OCI-LY1 (cell line): ENCODE measurements at regions not wholly inside any gene's neighbourhood (a gene's known extent, or its start where the extent isn't known, plus 50 kb on each side); places are given as distances from the start of the nearest gene placed in this dataset.

Source experiments
- H2AFZ ChIP-seq: fragments of 200-600 bp; sonication (generic), shearing (Covaris generic); 2 replicates; pipeline ENCODE4 v1.6.0; 2014; ENCODE audit warnings: antibody characterized with exemption, mild to moderate bottlenecking, low read length
- H3F3A ChIP-seq: fragments of 200-600 bp; sonication (generic), shearing (Covaris generic); 2 replicates; pipeline ENCODE4 v1.6.0; 2014; ENCODE audit warnings: mild to moderate bottlenecking, antibody characterized with exemption, low read length, moderate library complexity; ENCODE audit not compliant: insufficient read depth
- H3K27ac ChIP-seq: fragments of 200-600 bp; sonication (generic); 2 replicates; pipeline ENCODE4 v1.5.1; 2014; ENCODE audit warnings: low read length, mixed run types, mild to moderate bottlenecking, low read depth; ENCODE audit not compliant: poor library complexity, severe bottlenecking
- H3K27me3 ChIP-seq: fragments of 200-600 bp; sonication (generic); 2 replicates; pipeline ENCODE4 v1.6.0; 2014; ENCODE audit warnings: antibody characterized with exemption, mild to moderate bottlenecking, low read length, moderate library complexity; ENCODE audit not compliant: insufficient read depth
- H3K36me3 ChIP-seq: fragments of 200-600 bp; sonication (generic); 2 replicates; pipeline ENCODE4 v1.6.1; 2014; ENCODE audit warnings: mild to moderate bottlenecking, antibody characterized with exemption, low read length, moderate library complexity, mixed read lengths; ENCODE audit not compliant: insufficient read depth
- H3K4me1 ChIP-seq: fragments of 200-600 bp; sonication (generic); 2 replicates; pipeline ENCODE4 v1.5.1; 2014; ENCODE audit warnings: mild to moderate bottlenecking, low read length, moderate library complexity; ENCODE audit not compliant: insufficient read depth, severe bottlenecking
- H3K4me2 ChIP-seq: fragments of 200-600 bp; sonication (generic), shearing (Covaris generic); 2 replicates; pipeline ENCODE4 v1.6.1; 2014; ENCODE audit warnings: low read length
- H3K4me3 ChIP-seq: fragments of 200-600 bp; sonication (generic); 2 replicates; pipeline ENCODE4 v1.5.1; 2014; ENCODE audit warnings: low read length, low read depth, mild to moderate bottlenecking, mixed read lengths; ENCODE audit not compliant: poor library complexity, severe bottlenecking
- H3K79me2 ChIP-seq: fragments of 200-600 bp; shearing (Covaris generic); 2 replicates; pipeline ENCODE4 v1.6.1; 2016; ENCODE audit warnings: mixed run types, low read length, mixed read lengths; ENCODE audit not compliant: insufficient read depth
- H3K9ac ChIP-seq: fragments of 200-600 bp; sonication (generic), shearing (Covaris generic); 2 replicates; pipeline ENCODE4 v1.6.1; 2014; ENCODE audit warnings: mild to moderate bottlenecking, low read length, mixed read lengths
- H3K9me2 ChIP-seq: fragments of 200-600 bp; sonication (generic), shearing (Covaris generic); 2 replicates; pipeline ENCODE4 v1.6.1; 2014; ENCODE audit warnings: low read depth, mild to moderate bottlenecking, low read length, mixed read lengths
- H3K9me3 ChIP-seq: fragments of 200-600 bp; shearing (Covaris generic); 2 replicates; pipeline ENCODE4 v1.6.1; 2014; ENCODE audit warnings: low read length, mixed read lengths
- H4K20me1 ChIP-seq: fragments of 200-600 bp; sonication (generic), shearing (Covaris generic); 2 replicates; pipeline ENCODE4 v1.6.0; 2016; ENCODE audit warnings: mild to moderate bottlenecking, low read length; ENCODE audit not compliant: insufficient read depth
- CTCF ChIP-seq: fragments of 200-600 bp; sonication (generic), shearing (Covaris generic); IDR thresholded peaks from 2 replicates; pipeline ENCODE4 v1.5.1; 2017; ENCODE audit warnings: mild to moderate bottlenecking, antibody characterized with exemption, low read length, moderate library complexity, mixed read lengths
- EZH2 ChIP-seq: fragments of 200-600 bp; sonication (generic), shearing (Covaris generic); IDR thresholded peaks from 2 replicates; pipeline ENCODE4 v1.8.0; 2017; ENCODE audit warnings: borderline replicate concordance, mixed run types, mild to moderate bottlenecking, antibody characterized with exemption, low read length, moderate library complexity, mixed read lengths

GRCh38 chr11:91686700-91687099 is 537.9 kb upstream of the FAT3 start:
- Histone ChIP-seq H3K79me2 (no peaks in the 10 kb centered on the region), H3K4me1 (no peaks in the 10 kb centered on the region), H3K4me3 (no peak overlapping the region), H3K27ac (no peak overlapping the region), H3K27me3 (no peaks in the 10 kb centered on the region), H3K9ac (no peak overlapping the region), H4K20me1 (no peaks in the 10 kb centered on the region), H3K4me2 (no peak overlapping the region), H3K9me2 (no peaks in the 10 kb centered on the region), H3K36me3 (no peaks in the 10 kb centered on the region), H3F3A (no peaks in the 10 kb centered on the region), H3K9me3 (no peaks in the 10 kb centered on the region), H2AFZ (no peak overlapping the region)
- TF ChIP-seq CTCF: no peak
- TF ChIP-seq EZH2: no peak

GRCh38 chr11:91686281-91686680 is 538.3 kb upstream of the FAT3 start:
- no peaks in the 10 kb centered on the region for H3F3A ChIP-seq
- no peaks in the 10 kb centered on the region for H3K79me2 ChIP-seq
- H3K9me3 ChIP-seq: no peaks in the 10 kb centered on the region
- no peak overlapping the region for H3K27ac ChIP-seq
- no peak overlapping the region for H3K4me3 ChIP-seq
- H3K4me1 ChIP-seq: no peaks in the 10 kb centered on the region
- no peaks in the 10 kb centered on the region for H4K20me1 ChIP-seq
- TF ChIP-seq CTCF (no peak), EZH2 (no peak)
- no peak overlapping the region for H3K4me2 ChIP-seq
- no peak overlapping the region for H2AFZ ChIP-seq
- H3K9ac ChIP-seq: no peak overlapping the region
- H3K9me2 ChIP-seq: no peaks in the 10 kb centered on the region
- H3K27me3 ChIP-seq: no peaks in the 10 kb centered on the region
- no peaks in the 10 kb centered on the region for H3K36me3 ChIP-seq

GRCh38 chr11:91673705-91674104 is 550.9 kb upstream of the FAT3 start:
- Histone ChIP-seq H3K36me3 (no peaks in the 10 kb centered on the region), H3K79me2 (no peaks in the 10 kb centered on the region), H3K4me2 (no peak overlapping the region), H3K9ac (no peak overlapping the region), H3F3A (no peaks in the 10 kb centered on the region), H3K4me3 (no peak overlapping the region), H3K9me3 (no peaks in the 10 kb centered on the region), H3K4me1 (no peaks in the 10 kb centered on the region), H4K20me1 (no peaks in the 10 kb centered on the region), H3K9me2 (no peaks in the 10 kb centered on the region), H3K27me3 (no peaks in the 10 kb centered on the region), H3K27ac (no peak overlapping the region), H2AFZ (no peak overlapping the region)
- no peak for TF ChIP-seq EZH2
- TF ChIP-seq CTCF: no peak
